IMR-90 (cell line): ENCODE measurements at regions not wholly inside any gene's neighbourhood (a gene's known extent, or its start where the extent isn't known, plus 50 kb on each side); places are given as distances from the start of the nearest gene placed in this dataset.

Source experiments
- ATAC-seq: fragments of 200-7000 bp; cut with Tn5 transposase; 2 replicates; pipeline ENCODE4 v1.9.1; 2020; ENCODE audit warnings: low read depth, mild to moderate bottlenecking, moderate library complexity
- BruUV-seq: library from RNA; stranded (reverse); fragments of 400-500 nt; replicated peaks from 2 replicates; lab custom pipeline; 2021; lab: Mats Ljungman, UMichigan
- CTCF ChIA-PET: fragments of 300-600 bp; formaldehyde crosslinking; extraction: SDS; loops from one replicate; lab custom pipeline; 2021; ENCODE audit warnings: antibody characterized with exemption; lab: Yijun Ruan, JAX
- POLR2A ChIA-PET: fragments of 300-600 bp; sonication (Branson Sonifier 250); formaldehyde crosslinking; loops from one replicate; lab custom pipeline; 2022; ENCODE audit warnings: antibody characterized with exemption; ENCODE audit not compliant: unreplicated experiment; lab: Charles Lee
- DNase-seq: peaks from one replicate; pipeline ENCODE4 v3.0.0; 2013
- H2AFZ ChIP-seq: replicated peaks from 2 replicates; pipeline ENCODE3; 2013; ENCODE audit warnings: low read length, mild to moderate bottlenecking; ENCODE audit not compliant: poor library complexity
- H2AK5ac ChIP-seq: 2 replicates; pipeline ENCODE4 v1.6.1; 2013; ENCODE audit warnings: low read depth, low read length, inconsistent platforms
- H2AK9ac ChIP-seq: replicated peaks from 2 replicates; pipeline ENCODE3; 2013; ENCODE audit warnings: mild to moderate bottlenecking, low read depth, low read length, moderate library complexity; ENCODE audit not compliant: poor library complexity
- H2BK120ac ChIP-seq: 2 replicates; pipeline ENCODE4 v1.6.1; 2013; ENCODE audit warnings: low read depth, low read length, inconsistent platforms
- H2BK15ac ChIP-seq: 3 replicates; pipeline ENCODE4 v1.6.1; 2013; ENCODE audit warnings: low read depth, low read length, inconsistent platforms
- H2BK20ac ChIP-seq: 2 replicates; pipeline ENCODE4 v1.6.1; 2013; ENCODE audit warnings: low read depth, mild to moderate bottlenecking, inconsistent platforms, low read length, moderate library complexity
- H2BK5ac ChIP-seq: 2 replicates; pipeline ENCODE4 v1.6.1; 2013; ENCODE audit warnings: mild to moderate bottlenecking, low read depth, low read length, inconsistent platforms; ENCODE audit not compliant: poor library complexity, severe bottlenecking
- H3K14ac ChIP-seq: replicated peaks from 2 replicates; pipeline ENCODE4 v1.6.1; 2013; ENCODE audit warnings: low read depth, low read length, inconsistent platforms
- H3K18ac ChIP-seq: 2 replicates; pipeline ENCODE4 v1.6.1; 2013; ENCODE audit warnings: low read depth, low read length, control low read depth
- H3K23ac ChIP-seq: 2 replicates; pipeline ENCODE4 v1.6.1; 2013; ENCODE audit warnings: low read depth, low read length, inconsistent platforms
- H3K27ac ChIP-seq: 2 replicates; pipeline ENCODE4 v1.5.1; 2013; ENCODE audit warnings: mild to moderate bottlenecking, control low read depth, low read length; ENCODE audit not compliant: insufficient read depth
- H3K27me3 ChIP-seq: 2 replicates; pipeline ENCODE4 v1.6.1; 2013; ENCODE audit warnings: low read length; ENCODE audit not compliant: control insufficient read depth, insufficient read depth
- H3K36me3 ChIP-seq: 2 replicates; pipeline ENCODE4 v1.6.1; 2013; ENCODE audit warnings: low read length, mixed read lengths; ENCODE audit not compliant: control insufficient read depth, insufficient read depth
- H3K4ac ChIP-seq: 2 replicates; pipeline ENCODE4 v1.6.1; 2013; ENCODE audit warnings: low read depth, low read length, inconsistent platforms
- H3K4me1 ChIP-seq: 2 replicates; pipeline ENCODE4 v1.6.1; 2013; ENCODE audit warnings: low read length, mixed read lengths; ENCODE audit not compliant: control insufficient read depth, insufficient read depth
- H3K4me2 ChIP-seq: 2 replicates; pipeline ENCODE4 v1.6.1; 2013; ENCODE audit warnings: low read depth, mild to moderate bottlenecking, control low read depth, low read length, moderate library complexity
- H3K4me3 ChIP-seq: 2 replicates; pipeline ENCODE4 v1.5.1; 2013; ENCODE audit warnings: low read depth, mild to moderate bottlenecking, control low read depth, low read length, moderate library complexity; ENCODE audit not compliant: insufficient read depth
- H3K56ac ChIP-seq: 2 replicates; pipeline ENCODE4 v1.6.1; 2013; ENCODE audit warnings: low read length, inconsistent platforms; ENCODE audit not compliant: insufficient read depth; ENCODE audit errors: extremely low read depth
- H3K79me1 ChIP-seq, 2 experiments: 2 replicates each; pipeline ENCODE4 v1.6.1; 2013; ENCODE audit warnings: low read length in 2 of 2, inconsistent platforms in 1 of 2, low read depth in 1 of 2
- H3K9ac ChIP-seq: 2 replicates; pipeline ENCODE4 v1.6.1; 2013; ENCODE audit warnings: low read depth, low read length, control low read depth
- H3K9me1 ChIP-seq: 2 replicates; pipeline ENCODE4 v1.6.1; 2013; ENCODE audit warnings: low read length, inconsistent platforms; ENCODE audit not compliant: insufficient read depth
- H3K9me3 ChIP-seq: 2 replicates; pipeline ENCODE4 v1.6.1; 2013; ENCODE audit warnings: low read length; ENCODE audit not compliant: control insufficient read depth, insufficient read depth
- H4K20me1 ChIP-seq: 2 replicates; pipeline ENCODE4 v1.6.1; 2013; ENCODE audit warnings: low read length, inconsistent platforms; ENCODE audit not compliant: insufficient read depth
- H4K5ac ChIP-seq: 2 replicates; pipeline ENCODE4 v1.6.1; 2013; ENCODE audit warnings: mild to moderate bottlenecking, low read depth, low read length, control low read depth
- H4K8ac ChIP-seq, 2 experiments: 2 replicates each; pipeline ENCODE4 v1.6.1; 2013; ENCODE audit warnings: low read depth in 2 of 2, low read length in 2 of 2, control low read depth in 1 of 2, inconsistent platforms in 1 of 2
- H4K91ac ChIP-seq: 2 replicates; pipeline ENCODE4 v1.6.1; 2013; ENCODE audit warnings: low read depth, low read length, inconsistent platforms; ENCODE audit not compliant: insufficient read depth
- CEBPB ChIP-seq: IDR thresholded peaks from 2 replicates; pipeline ENCODE4 v1.6.1; 2012; ENCODE audit warnings: low read depth, low read length, improper control_type of control experiment
- CHD1 ChIP-seq: IDR thresholded peaks from 2 replicates; pipeline ENCODE4 v1.6.1; 2012; ENCODE audit warnings: low read depth, low read length, improper control_type of control experiment
- MAZ ChIP-seq: IDR thresholded peaks from 2 replicates; pipeline ENCODE4 v1.6.1; 2012; ENCODE audit warnings: low read depth, mild to moderate bottlenecking, low read length, improper control_type of control experiment, moderate library complexity, borderline replicate concordance
- POLR2A ChIP-seq: IDR thresholded peaks from 2 replicates; pipeline ENCODE4 v1.6.1; 2012; ENCODE audit warnings: mild to moderate bottlenecking, low read depth, low read length
- RAD21 ChIP-seq: IDR thresholded peaks from 2 replicates; pipeline ENCODE4 v1.6.1; 2012; ENCODE audit warnings: low read length, improper control_type of control experiment
- WGBS, 2 experiments: methylation state at CpG; one replicate each; pipeline versions ENCODE4 v1.1.5 to v1.1.7; 2013; ENCODE audit warnings: missing lambda C conversion rate in 2 of 2; ENCODE audit not compliant: insufficient read length in 1 of 2; ENCODE audit errors: extremely low coverage in 2 of 2; 5-methylcytosine and 5-hydroxymethylcytosine counted together
- dilution Hi-C: fragments of 300-500 bp; cut with HindIII; formaldehyde crosslinking; loops from one replicate; pipeline ENCODE4 v1.14.3; 2018; ENCODE audit warnings: low sequenced_read_pairs; ENCODE audit not compliant: unreplicated experiment
- in situ Hi-C: fragments of 300-500 bp; cut with MboI; formaldehyde crosslinking; loops from 3 replicates; pipeline ENCODE4 v1.14.3; 2019; ENCODE audit warnings: low sequenced_read_pairs, inconsistent platforms, mixed read lengths
- intact Hi-C: fragments of 100-400 bp; cut with micrococcal nuclease; formaldehyde crosslinking; loops from 2 replicates; pipeline ENCODE4 v1.10.0; 2022
- TF ChIP-seq, protein P1 (sequence below): fragments of 150-350 bp; IDR thresholded peaks from 2 replicates; pipeline ENCODE4 v1.6.1; 2017; ENCODE audit warnings: mild to moderate bottlenecking, antibody characterized with exemption, low read length, low read depth
- TF ChIP-seq, protein P2 (sequence below): fragments of 150-350 bp; IDR thresholded peaks from 2 replicates; pipeline ENCODE4 v1.6.1; 2016; ENCODE audit warnings: low read depth, mild to moderate bottlenecking, low read length, moderate library complexity, borderline replicate concordance

DNA sequence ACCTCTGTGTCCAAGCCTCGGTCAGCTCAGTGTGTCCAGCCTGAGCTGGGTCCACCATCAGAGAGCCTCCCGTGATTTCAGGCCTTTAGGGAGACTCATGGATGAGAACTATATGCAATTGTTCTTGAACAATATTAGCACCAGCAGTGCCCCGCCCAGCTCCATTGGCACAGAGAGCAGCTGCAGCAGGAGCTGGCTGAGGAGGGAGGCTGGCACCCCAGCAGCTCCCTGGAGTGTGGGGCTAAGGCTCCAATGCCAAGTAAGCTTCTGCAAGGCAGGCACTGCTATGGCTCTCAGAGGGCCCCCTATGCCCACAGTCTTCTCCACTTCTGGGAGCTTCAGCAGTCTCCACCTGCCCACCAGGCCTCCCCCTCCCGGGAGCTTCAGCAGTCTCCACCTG is 593.3 kb downstream of the MATN1 start:
- no peak overlapping the region for H2AK5ac ChIP-seq
- H3K14ac ChIP-seq = no peak overlapping the region
- H3K9me3 ChIP-seq = no peaks in the 10 kb centered on the region
- DNase-seq (no peak), ATAC-seq (no peak)
- H3K18ac ChIP-seq = no peak overlapping the region
- CTCF ChIA-PET = no interaction called here
- H3K27me3 ChIP-seq = peaks cover 1% of the 10 kb centered on the region; the same call in 1 of the 2 replicates
- no peak overlapping the region for H3K9ac ChIP-seq
- intact Hi-C loops (no loop called here), dilution Hi-C loops (no loop called here), in situ Hi-C loops (no loop called here)
- no peak overlapping the region for H3K4me3 ChIP-seq
- H2BK15ac ChIP-seq = no peak overlapping the region
- no peak overlapping the region for H3K27ac ChIP-seq
- H2BK120ac ChIP-seq = no peak overlapping the region
- H2BK20ac ChIP-seq = no peak overlapping the region
- no peaks in the 10 kb centered on the region for H3K9me1 ChIP-seq
- TF ChIP-seq MAZ = no peak
- TF ChIP-seq POLR2A = no peak
- TF ChIP-seq CEBPB = no peak
- TF ChIP-seq, protein P1, sequence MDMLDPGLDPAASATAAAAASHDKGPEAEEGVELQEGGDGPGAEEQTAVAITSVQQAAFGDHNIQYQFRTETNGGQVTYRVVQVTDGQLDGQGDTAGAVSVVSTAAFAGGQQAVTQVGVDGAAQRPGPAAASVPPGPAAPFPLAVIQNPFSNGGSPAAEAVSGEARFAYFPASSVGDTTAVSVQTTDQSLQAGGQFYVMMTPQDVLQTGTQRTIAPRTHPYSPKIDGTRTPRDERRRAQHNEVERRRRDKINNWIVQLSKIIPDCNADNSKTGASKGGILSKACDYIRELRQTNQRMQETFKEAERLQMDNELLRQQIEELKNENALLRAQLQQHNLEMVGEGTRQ = no peak
- TF ChIP-seq CHD1 = no peak
- TF ChIP-seq, protein P2, sequence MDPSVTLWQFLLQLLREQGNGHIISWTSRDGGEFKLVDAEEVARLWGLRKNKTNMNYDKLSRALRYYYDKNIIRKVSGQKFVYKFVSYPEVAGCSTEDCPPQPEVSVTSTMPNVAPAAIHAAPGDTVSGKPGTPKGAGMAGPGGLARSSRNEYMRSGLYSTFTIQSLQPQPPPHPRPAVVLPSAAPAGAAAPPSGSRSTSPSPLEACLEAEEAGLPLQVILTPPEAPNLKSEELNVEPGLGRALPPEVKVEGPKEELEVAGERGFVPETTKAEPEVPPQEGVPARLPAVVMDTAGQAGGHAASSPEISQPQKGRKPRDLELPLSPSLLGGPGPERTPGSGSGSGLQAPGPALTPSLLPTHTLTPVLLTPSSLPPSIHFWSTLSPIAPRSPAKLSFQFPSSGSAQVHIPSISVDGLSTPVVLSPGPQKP = no peak
- no peak for TF ChIP-seq RAD21
- no peak overlapping the region for H3K23ac ChIP-seq
- H3K4me1 ChIP-seq = no peaks in the 10 kb centered on the region
- H2BK5ac ChIP-seq = no peak overlapping the region
- no peak overlapping the region for H3K4me2 ChIP-seq
- no peak overlapping the region for H2AFZ ChIP-seq
- no peak overlapping the region for H4K8ac ChIP-seq
- no peaks in the 10 kb centered on the region for H3K79me1 ChIP-seq
- H2AK9ac ChIP-seq = no peak overlapping the region
- no peak overlapping the region for H4K91ac ChIP-seq
- POLR2A ChIA-PET = no interaction called here
- no TSS peak for BruUV-seq
- no CpG with 5 or more reads among the region's 4 CpGs for WGBS, 2 experiments
- no peak overlapping the region for H3K56ac ChIP-seq
- no peaks in the 10 kb centered on the region for H4K20me1 ChIP-seq
- H3K36me3 ChIP-seq = no peaks in the 10 kb centered on the region
- H4K5ac ChIP-seq = no peak overlapping the region
- no peak overlapping the region for H3K4ac ChIP-seq
